ENCODE measurements at regions not wholly inside any gene's neighbourhood (a gene's known extent, or its start where the extent isn't known, plus 50 kb on each side); places are given as distances from the start of the nearest gene placed in this dataset.
A peak's percentile ranks its signal among the peaks of the same experiment; 100 is the strongest.

DNA sequence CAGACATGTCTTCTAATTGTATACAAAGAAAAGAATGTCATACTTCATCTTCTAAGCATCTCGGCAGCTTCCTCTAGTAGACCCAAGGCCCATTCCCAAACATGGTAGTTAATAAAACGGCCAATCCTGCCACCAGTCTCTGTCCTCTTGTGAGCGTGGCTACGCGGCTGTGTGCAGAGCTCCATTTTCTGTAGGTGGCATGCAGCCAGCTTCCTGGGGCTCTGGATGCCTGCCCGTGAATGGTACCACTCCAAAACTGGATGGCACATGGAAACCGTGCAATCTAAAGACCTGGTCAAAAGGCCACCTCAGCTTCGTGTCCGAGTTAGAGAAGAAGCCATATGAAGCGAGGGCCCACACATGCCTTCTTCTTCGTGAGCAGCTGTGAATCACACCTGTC is 110.7 kb downstream of the SIPA1L2 start:
- DNase-seq = no peak

DNA sequence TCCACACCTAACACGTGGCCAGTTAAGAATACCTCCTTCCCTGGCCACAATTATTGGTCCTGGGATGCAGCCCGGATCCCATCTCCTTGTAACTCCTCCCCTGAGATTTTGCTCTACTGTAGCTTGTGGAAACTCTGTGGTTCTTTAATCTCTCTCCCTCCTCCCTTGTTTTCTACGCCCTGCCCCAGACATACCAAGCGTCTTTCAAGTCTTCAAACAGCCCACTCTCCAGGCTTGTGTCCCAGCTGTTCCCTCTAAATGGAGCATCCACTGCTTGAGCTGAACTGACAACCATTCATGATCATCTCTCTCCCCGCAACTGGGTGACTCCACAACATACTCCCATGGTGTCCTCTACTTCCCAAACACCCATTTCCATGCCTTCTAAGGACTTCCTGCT is 111.6 kb downstream of the SIPA1L2 start:
- no peak for DNase-seq

DNA sequence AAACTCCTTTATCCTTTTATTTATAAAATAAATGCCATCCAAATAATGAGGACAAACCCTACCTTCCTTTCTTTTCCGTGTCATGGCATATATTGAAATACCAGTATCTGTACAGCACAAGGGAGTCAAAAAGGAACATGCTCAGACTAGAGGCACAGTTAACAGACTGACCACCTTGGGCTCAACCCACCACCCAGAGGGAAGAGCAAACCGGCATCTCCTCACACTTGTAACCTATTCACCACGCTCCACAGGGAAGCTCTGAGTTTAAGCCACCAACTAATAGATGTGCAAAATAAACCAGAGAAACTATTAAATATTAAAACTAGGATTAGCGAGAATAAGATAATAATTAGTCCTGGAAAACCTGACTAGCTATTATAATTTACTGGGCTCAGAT is 112.7 kb downstream of the SIPA1L2 start:
- DNase-seq = no peak

DNA sequence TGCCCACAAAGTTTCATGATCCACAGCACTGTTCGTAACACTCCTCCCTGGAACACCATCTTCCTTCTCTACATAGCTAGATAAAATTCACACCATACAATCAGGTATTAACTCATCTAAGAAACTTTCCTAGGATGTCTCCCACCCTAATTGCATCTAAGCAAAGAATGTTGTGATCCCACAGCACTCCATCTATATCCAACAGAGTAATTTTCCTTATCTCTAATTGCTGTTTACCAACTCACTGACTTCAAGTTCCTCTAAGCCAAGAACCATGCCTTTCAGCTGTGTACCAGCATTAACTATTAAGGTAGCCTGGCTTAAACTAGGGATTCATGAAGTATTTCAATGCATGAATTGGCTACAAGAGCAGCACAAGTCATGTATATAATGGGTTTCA is 114.2 kb downstream of the SIPA1L2 start:
- no peak for DNase-seq

- DNase-seq = no peak
Measured at GRCh38 chr1:232512712-232513111, 117.2 kb downstream of the SIPA1L2 start.

DNA sequence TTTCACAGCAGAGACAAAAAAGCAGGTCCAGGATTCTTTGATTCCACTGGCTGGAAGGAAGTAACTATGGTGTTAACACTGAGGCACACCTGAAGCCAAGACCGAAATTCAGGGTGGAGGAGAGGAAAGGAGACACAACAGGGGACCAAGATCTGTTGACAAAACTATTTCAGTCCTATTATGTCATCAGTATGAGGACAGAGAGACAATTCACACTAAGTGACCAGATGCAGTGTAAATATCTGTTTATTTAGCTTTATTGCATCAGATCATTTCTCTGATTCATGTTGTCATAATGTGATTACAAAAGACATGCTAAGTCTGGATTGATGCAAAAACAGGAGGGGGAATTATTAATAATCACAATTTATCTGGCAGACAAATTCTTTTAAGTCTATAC is 118.8 kb downstream of the SIPA1L2 start:
- no peak for DNase-seq

DNA sequence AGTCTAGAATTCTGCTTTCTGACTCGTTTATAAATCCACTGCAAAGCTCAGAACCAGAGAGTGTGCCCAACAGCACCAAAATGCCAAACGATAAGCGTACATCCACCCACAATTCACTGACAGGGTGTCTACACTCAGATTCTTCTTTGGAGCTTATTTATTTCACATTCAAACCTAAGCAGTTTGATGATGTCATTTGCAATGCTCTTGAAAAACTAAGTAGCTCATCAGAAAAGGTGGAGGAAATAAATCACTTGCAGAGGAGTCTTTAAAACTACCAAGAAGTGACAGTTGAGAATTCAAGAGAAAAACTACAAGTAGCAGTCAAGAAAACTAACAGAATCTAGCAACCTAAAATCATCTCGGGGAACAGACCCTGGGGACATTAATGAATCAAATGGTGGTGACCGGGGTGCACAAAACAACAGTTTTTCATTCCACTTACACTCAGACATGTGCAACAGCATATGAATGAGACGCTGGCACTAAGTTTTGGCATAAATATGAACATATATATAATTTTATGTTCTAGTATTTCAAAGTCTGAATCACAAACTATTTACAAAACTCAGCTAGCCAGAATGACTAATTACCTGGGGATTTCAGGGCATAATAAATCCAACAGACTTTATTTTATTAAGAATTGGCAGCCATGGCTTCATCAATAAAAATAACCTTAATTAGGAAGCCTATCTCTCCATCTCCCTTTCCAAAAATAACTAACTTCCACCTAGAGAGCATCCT is 119.4 kb downstream of the SIPA1L2 start:
- DNase-seq = no peak

DNA sequence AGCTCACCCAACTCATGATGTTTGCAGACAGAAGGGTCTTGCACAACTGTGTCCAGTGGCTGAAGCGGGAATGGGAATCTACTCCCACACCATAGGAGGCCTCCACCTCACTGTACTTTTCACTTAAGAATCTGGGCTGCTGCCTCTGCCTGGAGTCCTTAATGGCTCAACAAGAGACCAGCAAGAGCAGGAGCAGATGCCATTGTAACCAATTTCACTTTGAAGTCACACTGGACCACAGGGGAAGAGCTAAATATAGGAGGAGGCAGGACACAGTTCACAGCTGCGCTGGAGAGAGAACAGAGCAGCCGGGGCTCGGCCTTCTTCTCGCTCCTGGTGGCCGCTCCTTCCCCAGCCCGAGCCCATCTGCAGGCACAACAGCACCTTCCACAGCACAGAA is 120.4 kb downstream of the SIPA1L2 start:
- DNase-seq = no peak

DNA sequence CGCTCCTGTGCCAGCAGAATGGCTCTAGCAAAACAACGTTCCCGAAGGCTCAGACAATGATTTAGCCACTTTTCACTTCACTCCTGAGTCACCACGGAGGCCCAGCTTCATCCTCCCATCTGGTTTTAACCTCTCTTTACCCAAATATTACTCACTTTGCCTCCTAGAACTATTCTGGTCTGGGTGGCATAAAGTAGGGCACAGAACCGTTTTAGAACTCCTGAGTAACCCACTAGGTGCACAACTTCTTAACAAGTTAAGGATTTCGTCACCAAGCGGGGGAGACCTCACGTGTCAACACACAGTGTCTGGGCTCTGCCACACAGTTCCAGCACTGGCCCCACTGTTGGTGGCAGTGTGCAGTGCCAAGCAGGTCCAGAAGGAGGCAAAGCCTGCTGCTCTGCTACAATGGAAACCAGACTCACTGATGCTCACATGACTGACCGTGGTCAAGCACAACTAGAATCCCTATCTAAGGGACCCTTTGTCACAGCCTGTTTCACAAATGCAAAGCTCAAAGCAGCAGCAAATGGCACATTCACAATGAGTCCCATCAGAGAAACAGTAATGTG is 121.7 kb downstream of the SIPA1L2 start:
- no peak for DNase-seq

- DNase-seq = no peak
Measured at GRCh38 chr1:232507571-232507970, 122.4 kb downstream of the SIPA1L2 start.

DNA sequence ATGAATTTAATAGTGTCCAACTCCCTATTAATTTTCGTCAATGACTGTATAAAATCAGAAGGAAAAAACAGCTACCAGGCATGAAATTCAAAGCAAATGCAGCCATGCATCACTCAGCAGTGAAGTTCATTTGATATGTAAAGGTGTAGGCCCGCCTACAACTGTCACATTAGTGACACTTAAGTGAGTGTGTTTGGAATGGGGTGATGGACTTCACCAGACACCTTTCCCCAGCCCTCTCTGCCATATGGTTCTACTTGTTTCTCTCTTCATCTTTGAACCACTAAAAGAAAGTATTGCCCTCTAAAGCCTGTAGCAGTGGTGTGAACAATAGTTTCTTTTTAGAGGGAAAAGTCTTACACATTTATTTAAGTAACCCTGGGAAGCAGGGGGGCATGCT is 124.0 kb downstream of the SIPA1L2 start:
- DNase-seq = no peak

- no peak for DNase-seq
Measured at GRCh38 chr1:232504651-232505050, 125.3 kb downstream of the SIPA1L2 start.

GRCh38 chr1:232503497-232503896 is 126.4 kb downstream of the SIPA1L2 start:
- no peak for DNase-seq

- DNase-seq = no peak
Measured at GRCh38 chr1:232501854-232502253, 128.1 kb downstream of the SIPA1L2 start.

DNA sequence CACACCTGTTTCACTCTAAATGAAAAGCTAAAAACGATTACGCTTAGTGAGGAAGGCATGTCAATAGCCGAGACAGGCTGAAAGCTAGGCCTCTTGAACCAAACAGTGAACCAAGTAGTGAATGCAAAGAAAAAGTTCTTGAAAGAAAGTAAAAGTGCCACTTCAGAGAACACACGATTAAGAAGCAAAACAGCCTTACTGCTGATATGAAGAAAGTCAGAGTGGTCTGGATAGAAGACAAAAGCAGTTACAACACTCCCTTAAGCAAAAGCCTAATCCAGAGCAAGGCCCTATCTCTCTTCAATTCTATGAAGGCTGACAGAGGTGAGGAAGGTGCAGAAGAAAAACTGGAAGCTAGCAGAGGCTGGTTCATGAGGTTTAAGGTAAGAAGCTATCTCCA is 130.7 kb downstream of the SIPA1L2 start:
- DNase-seq = no peak

- DNase-seq = no peak
Measured at GRCh38 chr1:232493869-232494268, 136.1 kb downstream of the SIPA1L2 start.

- no peak for DNase-seq
Measured at GRCh38 chr1:232489256-232489655, 140.7 kb downstream of the SIPA1L2 start.

GRCh38 chr1:232487236-232487635 is 142.7 kb downstream of the SIPA1L2 start:
- no peak for DNase-seq

DNA sequence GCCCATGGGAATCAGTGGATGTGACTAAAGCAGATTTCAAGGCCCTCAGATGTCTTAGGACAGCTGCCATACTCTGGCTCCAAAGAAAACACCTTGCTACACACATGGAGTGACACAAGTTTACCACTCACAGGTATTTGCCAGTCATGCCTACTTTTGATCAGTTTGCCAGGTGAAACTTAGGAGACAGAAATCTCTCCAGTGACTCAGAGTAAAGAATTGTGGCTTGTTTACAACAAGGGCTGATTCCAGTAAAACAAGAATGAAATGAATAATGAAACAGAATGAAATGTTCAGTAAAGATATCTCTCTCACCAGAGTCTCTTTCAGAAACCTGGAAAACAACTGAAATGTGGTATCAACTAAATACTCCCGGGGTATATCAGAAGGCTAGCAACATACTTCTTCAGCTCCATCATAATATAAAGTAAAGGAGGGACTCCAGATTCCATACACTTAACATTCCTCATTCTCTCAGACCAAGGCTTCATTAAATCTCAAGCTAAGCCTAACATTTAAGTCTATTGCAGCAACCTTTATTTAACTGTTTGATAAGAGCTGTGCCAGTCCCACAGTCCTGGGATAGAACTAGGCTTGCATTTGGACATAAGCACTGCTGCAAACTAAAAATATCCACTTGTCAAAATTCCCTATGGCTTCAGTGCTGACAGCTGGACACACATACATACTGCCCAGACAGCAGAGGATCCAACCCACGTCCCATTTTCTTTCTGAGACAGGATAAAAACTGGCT is 143.3 kb downstream of the SIPA1L2 start:
- no peak for DNase-seq

- DNase-seq = no peak
Measured at GRCh38 chr1:232486006-232486405, 143.9 kb downstream of the SIPA1L2 start.

GRCh38 chr1:232484856-232485255 is 145.1 kb downstream of the SIPA1L2 start:
- no peak for DNase-seq

- DNase-seq = no peak
Measured at GRCh38 chr1:232483826-232484225, 146.1 kb downstream of the SIPA1L2 start.

DNA sequence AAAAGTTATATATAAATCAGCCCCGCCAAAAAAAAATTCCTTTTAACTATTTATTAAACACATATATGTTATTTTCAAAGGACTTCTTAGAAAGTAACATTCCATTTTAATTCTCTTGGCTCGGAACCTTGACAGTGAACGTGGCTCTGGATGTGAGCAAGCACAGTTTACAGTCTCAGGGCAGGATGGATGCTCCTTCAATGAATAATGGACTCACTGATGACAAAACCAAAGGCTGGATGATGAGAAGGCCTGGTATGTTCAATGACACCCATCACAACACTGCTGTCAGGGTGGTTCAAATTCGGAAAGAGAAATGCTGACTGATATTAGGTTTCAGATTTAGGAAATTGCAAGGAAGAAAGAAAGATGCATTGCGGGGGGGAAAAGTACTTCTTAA is 148.8 kb downstream of the SIPA1L2 start:
- DNase-seq = no peak

DNA sequence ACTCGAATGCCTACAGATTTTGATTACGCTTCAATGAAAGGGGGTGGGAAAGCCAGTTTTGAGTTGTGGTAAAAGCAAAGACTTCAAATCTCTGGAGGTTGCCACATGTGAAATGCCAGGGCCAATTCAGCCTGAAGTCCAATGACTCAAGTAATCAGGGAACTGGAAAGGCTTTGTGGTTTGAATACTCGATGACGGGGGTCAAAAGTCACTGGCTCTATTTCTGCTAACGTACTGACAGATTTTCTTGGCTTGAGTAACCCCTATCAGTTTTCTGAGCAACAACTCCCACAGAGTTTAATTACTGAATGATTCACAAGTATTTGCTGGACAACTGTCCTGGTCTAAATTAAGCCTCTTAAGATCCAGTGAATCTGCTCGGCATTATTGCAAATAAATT is 152.2 kb downstream of the SIPA1L2 start:
- peak; percentile 46 for DNase-seq
